OCI-LY1 (cell line): ENCODE measurements at regions not wholly inside any gene's neighbourhood (a gene's known extent, or its start where the extent isn't known, plus 50 kb on each side); places are given as distances from the start of the nearest gene placed in this dataset.

Experiments used
- CTCF ChIP-seq: fragments of 200-600 bp; sonication (generic), shearing (Covaris generic); IDR thresholded peaks from 2 replicates; pipeline ENCODE4 v1.5.1; 2017; ENCODE audit warnings: mild to moderate bottlenecking, antibody characterized with exemption, low read length, moderate library complexity, mixed read lengths
- EZH2 ChIP-seq: fragments of 200-600 bp; sonication (generic), shearing (Covaris generic); IDR thresholded peaks from 2 replicates; pipeline ENCODE4 v1.8.0; 2017; ENCODE audit warnings: borderline replicate concordance, mixed run types, mild to moderate bottlenecking, antibody characterized with exemption, low read length, moderate library complexity, mixed read lengths

GRCh38 chr13:90531744-90532143 is 815.7 kb upstream of the MIR17HG start:
- TF ChIP-seq CTCF (no peak), EZH2 (no peak)
